ENCODE measurements at regions not wholly inside any gene's neighbourhood (a gene's known extent, or its start where the extent isn't known, plus 50 kb on each side); places are given as distances from the start of the nearest gene placed in this dataset.

GRCh38 chr2:17190527-17190926 lies 327.7 kb downstream of the RAD51AP2 start:
- intact Hi-C loops (cut with micrococcal nuclease; ENCODE audit: unreplicated experiment) (no loop called here), in situ Hi-C loops (cut with HindIII; ENCODE audit: low pct_unique_long_range_greater_than_20kb, low sequenced_read_pairs) (no loop called here)
- DNase-seq (ENCODE audit: low read depth, low spot score) (no peak), ATAC-seq (no peak)
- H3K27me3 ChIP-seq (ENCODE audit: control insufficient read depth, insufficient read depth, low read length), result no peaks in the 10 kb centered on the region
- no TSS peak for BruUV-seq (replicated peaks)
- POLR2A ChIA-PET, result no interaction called here
- H3K9me3 ChIP-seq (ENCODE audit: control insufficient read depth, insufficient read depth, low read depth, low read length), result no peaks in the 10 kb centered on the region
- CTCF ChIA-PET, result no interaction called here
- H3K27ac ChIP-seq (ENCODE audit: low read length), result no peak overlapping the region
- H3K36me3 ChIP-seq (ENCODE audit: control insufficient read depth, insufficient read depth, low read length), result no peaks in the 10 kb centered on the region
- no peak overlapping the region for H3K4me3 ChIP-seq (ENCODE audit: low read depth in 2 of 2, low read length in 2 of 2)
- TF ChIP-seq SIN3A (IDR thresholded peaks at IDR 0.05; ENCODE audit: borderline replicate concordance, insufficient read depth, low read depth, low read length) (no peak), REST (IDR thresholded peaks at IDR 0.05; ENCODE audit: insufficient read depth in 1 of 2, low read depth in 2 of 2, low read length in 1 of 2) (no peak), POLR2AphosphoS5 (IDR thresholded peaks at IDR 0.05; ENCODE audit: low read depth, low read length) (no peak), TCF7L2 (IDR thresholded peaks at IDR 0.05; ENCODE audit: low read depth, low read length) (no peak)
- TF ChIP-seq, protein P1, sequence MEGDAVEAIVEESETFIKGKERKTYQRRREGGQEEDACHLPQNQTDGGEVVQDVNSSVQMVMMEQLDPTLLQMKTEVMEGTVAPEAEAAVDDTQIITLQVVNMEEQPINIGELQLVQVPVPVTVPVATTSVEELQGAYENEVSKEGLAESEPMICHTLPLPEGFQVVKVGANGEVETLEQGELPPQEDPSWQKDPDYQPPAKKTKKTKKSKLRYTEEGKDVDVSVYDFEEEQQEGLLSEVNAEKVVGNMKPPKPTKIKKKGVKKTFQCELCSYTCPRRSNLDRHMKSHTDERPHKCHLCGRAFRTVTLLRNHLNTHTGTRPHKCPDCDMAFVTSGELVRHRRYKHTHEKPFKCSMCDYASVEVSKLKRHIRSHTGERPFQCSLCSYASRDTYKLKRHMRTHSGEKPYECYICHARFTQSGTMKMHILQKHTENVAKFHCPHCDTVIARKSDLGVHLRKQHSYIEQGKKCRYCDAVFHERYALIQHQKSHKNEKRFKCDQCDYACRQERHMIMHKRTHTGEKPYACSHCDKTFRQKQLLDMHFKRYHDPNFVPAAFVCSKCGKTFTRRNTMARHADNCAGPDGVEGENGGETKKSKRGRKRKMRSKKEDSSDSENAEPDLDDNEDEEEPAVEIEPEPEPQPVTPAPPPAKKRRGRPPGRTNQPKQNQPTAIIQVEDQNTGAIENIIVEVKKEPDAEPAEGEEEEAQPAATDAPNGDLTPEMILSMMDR (IDR thresholded peaks at IDR 0.05), result no peak
- H3K4me1 ChIP-seq (ENCODE audit: control insufficient read depth, insufficient read depth, low read length), result no peaks in the 10 kb centered on the region

DNA sequence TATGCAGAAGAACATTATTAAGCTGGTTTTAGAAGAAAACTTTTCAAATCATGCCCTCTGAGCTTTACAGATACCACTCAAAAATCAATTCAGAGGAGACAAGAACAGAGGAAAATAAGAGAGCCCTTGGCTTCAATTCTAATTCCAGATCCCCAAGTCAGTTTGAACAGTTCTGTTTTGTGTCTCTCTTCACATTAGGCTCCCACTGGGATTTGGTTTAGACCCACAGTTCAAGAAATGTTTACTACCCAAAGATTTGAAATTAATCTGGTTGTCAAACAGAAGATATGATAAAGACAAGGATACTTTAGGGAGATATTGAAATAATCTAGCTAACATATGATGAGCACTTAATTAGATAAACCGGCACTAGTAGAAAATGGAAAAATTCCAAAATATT lies 329.5 kb downstream of the RAD51AP2 start:
- intact Hi-C loops (cut with micrococcal nuclease; ENCODE audit: unreplicated experiment) (no loop called here), in situ Hi-C loops (cut with HindIII; ENCODE audit: low pct_unique_long_range_greater_than_20kb, low sequenced_read_pairs) (no loop called here)
- POLR2A ChIA-PET, result no interaction called here
- H3K27me3 ChIP-seq (ENCODE audit: control insufficient read depth, insufficient read depth, low read length), result no peaks in the 10 kb centered on the region
- no peak for TF ChIP-seq REST (IDR thresholded peaks at IDR 0.05; ENCODE audit: insufficient read depth in 1 of 2, low read depth in 2 of 2, low read length in 1 of 2)
- no peak for TF ChIP-seq POLR2AphosphoS5 (IDR thresholded peaks at IDR 0.05; ENCODE audit: low read depth, low read length)
- no peak for TF ChIP-seq TCF7L2 (IDR thresholded peaks at IDR 0.05; ENCODE audit: low read depth, low read length)
- TF ChIP-seq SIN3A (IDR thresholded peaks at IDR 0.05; ENCODE audit: borderline replicate concordance, insufficient read depth, low read depth, low read length), result no peak
- TF ChIP-seq, protein P1 (IDR thresholded peaks at IDR 0.05), result no peak
- no TSS peak for BruUV-seq (replicated peaks)
- H3K27ac ChIP-seq (ENCODE audit: low read length), result no peak overlapping the region
- DNase-seq (ENCODE audit: low read depth, low spot score), result no peak
- no peak overlapping the region for H3K4me3 ChIP-seq (ENCODE audit: low read depth in 2 of 2, low read length in 2 of 2)
- no peaks in the 10 kb centered on the region for H3K36me3 ChIP-seq (ENCODE audit: control insufficient read depth, insufficient read depth, low read length)
- ATAC-seq, result no peak
- H3K4me1 ChIP-seq (ENCODE audit: control insufficient read depth, insufficient read depth, low read length), result no peaks in the 10 kb centered on the region
- H3K9me3 ChIP-seq (ENCODE audit: control insufficient read depth, insufficient read depth, low read depth, low read length), result no peaks in the 10 kb centered on the region
- CTCF ChIA-PET, result no interaction called here

Measured in Panc1 (cell line).